NCI-H187 (cell line): ENCODE measurements at regions not wholly inside any gene's neighbourhood (a gene's known extent, or its start where the extent isn't known, plus 50 kb on each side); places are given as distances from the start of the nearest gene placed in this dataset.
"Not testable (repeated sequence)": the region's sequence is repeated elsewhere in the genome, so short reads cannot be mapped to it uniquely, and the experiment has no call there.

Source experiments
- DNase-seq, 2 experiments: peaks; one replicate each; lab custom pipeline; 2025; lab: John Stamatoyannopoulos, UW

DNA sequence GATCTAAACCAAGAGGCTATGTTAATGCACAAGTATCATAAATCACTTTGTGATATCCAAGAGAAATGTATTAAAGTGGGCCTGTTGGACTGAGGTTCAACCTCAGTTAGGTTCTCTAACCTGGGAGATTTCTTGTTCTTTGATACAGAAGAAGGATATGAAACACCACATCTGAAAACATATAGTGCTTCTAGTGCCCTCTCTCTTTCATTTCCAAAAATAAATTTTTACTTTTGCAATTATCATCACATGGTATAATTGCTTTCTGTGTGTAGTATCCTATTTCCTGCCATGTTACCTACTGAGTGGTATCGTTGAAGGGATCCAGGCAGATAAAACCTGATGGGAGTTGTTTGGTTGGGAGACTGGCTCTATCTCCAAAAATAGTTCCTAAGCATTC is 264.9 kb downstream of the CCER1 start:
- DNase-seq, result no peak

DNA sequence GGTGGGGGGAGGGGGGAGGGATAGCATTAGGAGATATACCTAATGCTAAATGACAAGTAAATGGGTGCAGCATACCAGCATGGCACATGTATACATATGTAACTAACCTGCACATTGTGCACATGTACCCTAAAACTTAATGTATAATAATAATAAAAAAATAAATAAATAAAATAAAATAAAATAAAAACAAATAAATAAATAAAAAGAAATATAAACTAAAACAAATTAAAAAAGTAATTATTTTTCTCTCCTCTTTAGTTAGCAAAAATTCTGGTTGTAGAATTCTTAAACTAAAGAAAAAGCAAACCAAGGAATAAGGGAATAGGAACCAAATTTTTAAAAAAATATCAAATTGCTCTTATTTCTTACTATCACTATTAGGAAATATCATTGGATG is 267.3 kb downstream of the CCER1 start:
- DNase-seq, result not testable (repeated sequence)

DNA sequence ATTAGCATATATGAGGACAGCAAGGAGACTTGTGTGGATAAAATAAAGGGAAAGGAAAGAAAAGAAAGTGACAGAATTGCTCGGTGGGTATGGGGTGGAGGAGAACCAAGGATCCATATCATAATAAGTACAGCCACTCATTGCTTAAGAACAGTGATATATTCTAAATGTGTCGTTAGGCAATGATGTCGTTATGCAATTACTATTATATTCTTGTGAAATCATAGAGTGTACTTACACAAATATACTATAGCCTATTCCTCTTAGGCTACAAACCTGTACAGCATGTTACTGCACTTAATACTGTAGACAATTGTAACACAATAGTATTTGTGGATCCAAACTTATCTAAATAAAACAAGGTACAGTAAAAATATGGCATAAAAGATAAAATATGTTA is 271.1 kb downstream of the CCER1 start:
- no peak for DNase-seq

DNA sequence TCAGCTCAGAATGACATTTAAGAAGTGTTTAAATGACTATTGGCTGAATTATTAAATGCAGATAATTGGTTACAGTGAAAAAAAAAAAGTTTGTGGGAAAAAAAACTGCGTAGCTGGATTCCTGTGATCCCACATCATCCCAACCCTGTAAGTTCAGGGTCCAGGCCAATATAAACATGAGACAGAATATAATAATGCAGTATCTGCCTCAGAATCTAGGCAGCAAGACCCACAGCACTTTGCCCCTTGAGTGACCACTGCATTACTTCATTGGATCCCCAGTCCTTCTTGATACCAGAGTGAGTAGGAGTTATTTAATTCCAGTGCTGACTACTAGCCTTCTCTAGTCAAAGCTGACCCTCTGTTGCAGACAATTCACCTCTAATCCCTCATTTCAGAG is 272.6 kb downstream of the CCER1 start:
- no peak for DNase-seq

DNA sequence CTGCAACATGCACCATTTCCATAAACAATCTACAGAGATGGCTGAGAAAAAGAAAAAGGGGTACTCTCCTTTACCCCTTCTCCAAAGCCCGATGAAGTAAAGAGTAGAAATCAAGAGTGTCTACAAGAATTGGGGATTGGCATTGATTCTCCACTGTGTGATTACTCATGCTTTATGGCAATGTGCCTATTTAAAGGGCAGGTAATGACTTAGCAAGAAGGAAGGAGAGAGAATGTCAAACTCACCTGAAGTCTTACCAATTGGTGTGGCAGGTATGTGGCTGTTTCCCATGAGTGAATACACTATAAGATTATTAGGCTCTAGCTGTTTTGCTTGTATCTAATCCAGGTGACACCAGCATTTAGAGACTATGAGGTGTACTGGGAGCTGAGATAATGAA is 275.3 kb downstream of the CCER1 start:
- DNase-seq, result no peak

DNA sequence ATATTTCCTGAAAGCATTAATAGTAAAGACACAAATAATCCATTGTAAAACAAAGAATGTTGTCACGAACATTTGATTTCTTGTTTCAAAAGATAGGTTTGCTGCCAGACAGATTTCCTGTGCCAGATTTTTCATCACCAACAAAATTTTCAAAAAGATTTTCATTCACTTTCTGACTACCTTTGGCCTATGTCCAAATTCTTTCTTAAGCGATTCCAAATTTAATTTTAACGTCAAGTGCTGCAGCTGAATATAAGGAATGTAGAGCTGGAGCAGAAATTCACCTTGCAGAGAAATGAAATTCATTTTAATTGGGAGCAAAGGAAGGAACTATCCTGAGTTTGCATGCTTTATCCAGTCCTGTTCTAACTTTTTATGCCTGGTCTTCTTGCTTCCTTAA is 277.4 kb downstream of the CCER1 start:
- DNase-seq, result no peak

DNA sequence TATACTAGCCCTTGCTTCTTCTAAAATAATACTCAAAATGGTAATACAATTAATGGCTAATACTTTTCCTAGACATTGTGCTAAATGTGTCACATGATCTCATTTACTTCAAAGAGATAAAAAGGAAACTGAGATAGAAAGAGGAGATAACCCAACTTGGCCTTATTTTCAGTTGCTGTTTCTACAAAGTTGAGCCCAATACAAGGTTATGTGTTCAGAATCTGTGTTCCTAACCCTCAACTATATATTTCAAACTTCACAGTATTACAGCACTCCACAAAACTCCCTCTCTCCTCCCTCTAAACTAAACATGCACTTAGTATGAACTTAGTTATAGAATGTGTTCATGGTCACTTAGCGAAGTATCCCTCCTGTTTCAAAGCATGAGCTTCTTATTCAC is 277.9 kb downstream of the CCER1 start:
- DNase-seq, result no peak

DNA sequence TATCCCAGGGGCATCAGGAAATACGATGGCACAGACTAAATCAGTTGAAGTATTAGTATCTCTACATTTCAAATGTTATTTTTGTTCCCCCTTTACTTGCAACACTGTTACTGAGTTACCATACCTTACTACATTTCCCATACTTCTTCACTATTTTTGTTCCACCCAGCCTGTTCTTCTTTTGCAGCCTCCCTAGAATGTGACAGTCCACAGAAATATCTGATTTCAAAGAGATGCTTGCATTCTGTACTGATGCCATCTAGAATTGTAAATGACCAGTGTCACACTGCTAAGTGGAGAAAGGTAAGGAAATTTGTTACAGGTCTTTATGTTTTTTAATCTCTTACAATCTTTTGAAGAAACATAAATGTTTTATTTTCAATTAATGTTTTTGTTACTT is 279.9 kb downstream of the CCER1 start:
- DNase-seq, result no peak

DNA sequence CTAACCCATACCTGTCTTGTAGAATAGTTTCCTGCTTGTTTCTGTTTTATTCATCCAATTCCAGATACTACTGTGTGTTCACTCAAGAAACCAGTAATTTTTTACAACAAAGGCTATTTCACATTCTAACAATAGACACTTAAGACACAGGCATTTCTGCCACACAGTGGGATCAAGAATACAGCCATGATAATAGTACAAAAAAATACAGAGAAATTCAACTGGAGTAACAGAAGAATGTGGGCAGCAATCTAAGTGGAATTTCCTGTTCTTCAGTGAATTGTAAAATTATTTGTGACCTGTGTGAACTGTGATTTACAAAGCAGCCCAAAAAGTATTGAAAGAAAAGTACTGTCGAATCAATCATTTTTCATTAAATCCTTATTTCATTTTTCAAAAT is 282.9 kb downstream of the CCER1 start:
- no peak for DNase-seq

DNA sequence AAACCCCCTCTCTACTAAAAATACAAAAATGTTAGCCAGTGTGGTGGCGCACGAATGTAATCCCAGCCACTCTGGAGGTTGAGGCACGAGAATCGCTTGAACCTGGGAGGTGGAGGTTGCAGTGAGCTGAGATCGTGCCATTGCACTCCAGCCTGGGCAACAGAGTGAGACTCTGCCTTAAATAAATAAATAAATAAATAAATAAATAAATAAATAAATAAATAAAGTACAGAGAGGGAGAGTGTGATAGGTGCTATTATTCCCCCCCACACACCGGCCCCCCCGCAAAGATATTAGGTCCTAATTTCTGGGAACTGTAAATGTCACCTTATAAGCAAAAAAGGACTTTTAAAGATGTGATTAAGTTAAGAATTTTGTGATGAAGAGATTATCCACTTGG is 291.0 kb downstream of the CCER1 start:
- not testable (repeated sequence) for DNase-seq

DNA sequence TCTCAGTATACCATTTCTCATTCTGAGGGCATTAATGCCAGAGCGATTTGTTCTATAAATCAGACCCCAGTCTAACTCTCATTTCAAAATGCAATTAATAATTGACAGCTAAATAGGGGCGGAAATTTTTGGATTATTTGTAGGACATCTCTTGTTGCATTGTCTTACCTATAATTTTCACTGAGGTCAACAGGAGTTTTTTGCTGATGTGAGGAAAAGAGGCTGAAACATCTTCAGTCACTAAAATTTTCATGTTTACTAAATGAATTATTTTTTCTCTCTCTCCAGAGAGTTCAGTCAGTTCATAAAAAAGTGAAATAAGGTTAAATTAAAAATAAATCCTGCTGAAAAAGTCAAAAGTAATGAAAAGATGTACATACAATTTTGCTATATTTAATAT is 295.9 kb downstream of the CCER1 start:
- DNase-seq, result no peak

DNA sequence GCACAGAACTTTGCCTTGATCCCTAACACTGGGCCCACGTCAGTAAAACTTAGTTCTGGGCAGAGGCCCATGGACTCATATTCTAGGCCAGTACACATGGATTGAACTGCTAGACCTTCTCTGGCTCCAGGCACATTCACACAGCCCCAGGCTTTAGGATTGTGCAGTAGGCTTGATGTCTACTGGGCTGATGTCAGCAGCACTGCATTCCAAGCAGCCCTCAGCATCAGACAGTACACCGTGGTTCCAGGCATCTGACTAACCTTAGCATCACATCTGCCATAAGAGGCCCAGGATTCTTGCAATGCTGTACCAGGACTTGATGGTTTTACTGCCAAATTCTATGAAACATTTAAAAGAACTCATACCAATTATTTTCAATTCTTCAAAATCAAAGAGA is 301.9 kb downstream of the CCER1 start:
- DNase-seq, result no peak

DNA sequence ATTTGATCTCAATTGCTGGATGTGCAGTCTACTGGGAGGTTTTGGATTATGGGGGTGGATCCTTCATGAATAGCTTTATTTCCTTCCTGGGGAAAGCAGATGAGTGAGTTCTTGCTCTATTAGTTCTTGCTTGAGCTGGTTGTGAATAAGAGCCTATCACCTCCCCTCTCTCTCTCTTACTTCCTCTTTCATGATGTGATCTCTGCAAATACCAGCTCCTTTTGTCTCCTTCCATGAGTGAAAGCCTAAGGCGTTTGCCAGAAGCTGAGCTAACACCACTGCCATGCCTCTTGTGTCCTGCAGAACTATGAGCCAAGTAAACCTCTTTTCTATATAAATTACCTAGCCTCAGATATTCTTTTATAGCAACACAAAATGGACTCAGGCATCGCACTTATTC is 302.7 kb downstream of the CCER1 start:
- no peak for DNase-seq

DNA sequence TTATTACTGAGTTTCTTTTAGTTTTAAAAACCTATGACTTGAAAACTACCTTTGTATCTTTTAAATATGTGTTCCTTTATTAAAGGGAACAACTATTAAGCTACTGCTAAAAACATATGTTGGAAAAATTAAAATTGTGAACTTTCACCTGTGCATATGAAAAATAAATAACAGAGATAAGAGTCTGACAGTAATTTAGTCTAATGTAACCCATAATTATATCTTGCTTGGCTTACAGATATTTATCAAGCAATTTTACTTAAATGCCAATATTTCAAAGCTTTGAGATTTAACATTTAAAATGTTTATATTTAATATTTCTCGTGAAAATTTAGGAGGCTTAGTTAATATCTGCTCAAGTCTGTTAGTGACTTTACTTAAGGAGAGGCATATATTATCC is 309.8 kb downstream of the CCER1 start:
- no peak for DNase-seq

DNA sequence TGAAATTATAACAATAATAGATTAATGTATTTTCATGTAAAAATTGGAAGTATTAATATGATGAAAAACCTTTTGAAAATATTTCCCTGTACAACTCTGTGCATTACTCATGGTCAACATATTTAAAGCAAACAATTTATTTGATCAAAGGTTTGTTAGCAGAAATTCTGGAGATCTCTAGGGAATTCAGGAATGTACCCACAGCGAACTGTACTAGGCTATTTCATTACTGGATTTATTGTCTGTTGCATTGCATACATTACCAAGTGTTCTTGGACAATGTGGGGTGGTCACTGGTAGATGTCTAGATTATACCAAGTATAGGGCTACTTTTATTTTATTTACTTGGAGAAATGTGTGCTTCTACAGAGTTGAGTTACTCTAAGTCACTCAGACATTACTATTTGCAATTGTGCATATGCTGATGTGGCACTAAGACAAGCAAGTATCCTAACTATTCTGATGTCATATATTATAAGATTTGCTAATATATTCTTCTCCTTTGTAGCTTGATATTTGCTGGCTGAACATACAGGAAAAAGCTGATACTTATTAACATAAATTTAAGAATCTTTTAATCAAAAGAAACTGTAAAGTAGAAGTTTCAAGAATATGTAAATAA is 323.3 kb downstream of the CCER1 start:
- no peak for DNase-seq

DNA sequence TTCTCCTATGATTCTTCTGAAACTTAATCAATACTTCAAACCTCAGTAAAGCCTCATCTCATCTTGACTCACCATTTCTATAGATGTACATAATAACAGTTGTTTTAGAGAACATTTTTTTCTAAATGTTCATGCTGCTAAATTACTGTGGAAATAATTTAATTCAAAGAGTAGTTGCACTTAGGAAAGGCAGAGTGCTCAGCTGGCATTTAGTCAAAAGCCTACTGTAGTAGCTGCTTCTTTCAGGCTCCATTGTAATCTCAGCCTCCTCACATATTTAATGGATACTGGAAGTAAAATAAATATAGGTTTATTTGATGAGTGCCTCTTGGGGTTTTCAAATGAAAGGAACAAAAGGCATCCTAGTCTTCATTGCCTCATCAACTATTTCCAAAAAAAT is 325.0 kb downstream of the CCER1 start:
- DNase-seq, result peak; percentile 10 to 28

DNA sequence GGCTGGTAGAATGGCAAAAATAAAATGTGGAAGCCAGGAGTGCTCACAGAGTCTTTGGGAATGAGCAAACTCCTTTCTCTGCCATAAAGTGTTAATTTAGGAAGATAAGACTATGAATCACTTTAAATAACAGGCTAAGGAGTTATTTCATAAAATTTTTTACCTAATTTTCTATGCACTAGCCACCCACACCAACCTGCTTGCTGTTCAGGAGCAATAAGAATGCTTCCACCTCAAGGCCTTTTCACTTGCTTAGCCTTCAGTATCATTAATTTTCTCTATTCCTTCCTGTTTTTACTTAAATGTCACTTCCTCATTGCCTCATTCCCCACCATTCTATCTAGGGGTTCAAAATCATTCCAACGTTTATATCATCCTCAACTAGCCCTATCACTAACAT is 326.8 kb downstream of the CCER1 start:
- DNase-seq, result no peak

DNA sequence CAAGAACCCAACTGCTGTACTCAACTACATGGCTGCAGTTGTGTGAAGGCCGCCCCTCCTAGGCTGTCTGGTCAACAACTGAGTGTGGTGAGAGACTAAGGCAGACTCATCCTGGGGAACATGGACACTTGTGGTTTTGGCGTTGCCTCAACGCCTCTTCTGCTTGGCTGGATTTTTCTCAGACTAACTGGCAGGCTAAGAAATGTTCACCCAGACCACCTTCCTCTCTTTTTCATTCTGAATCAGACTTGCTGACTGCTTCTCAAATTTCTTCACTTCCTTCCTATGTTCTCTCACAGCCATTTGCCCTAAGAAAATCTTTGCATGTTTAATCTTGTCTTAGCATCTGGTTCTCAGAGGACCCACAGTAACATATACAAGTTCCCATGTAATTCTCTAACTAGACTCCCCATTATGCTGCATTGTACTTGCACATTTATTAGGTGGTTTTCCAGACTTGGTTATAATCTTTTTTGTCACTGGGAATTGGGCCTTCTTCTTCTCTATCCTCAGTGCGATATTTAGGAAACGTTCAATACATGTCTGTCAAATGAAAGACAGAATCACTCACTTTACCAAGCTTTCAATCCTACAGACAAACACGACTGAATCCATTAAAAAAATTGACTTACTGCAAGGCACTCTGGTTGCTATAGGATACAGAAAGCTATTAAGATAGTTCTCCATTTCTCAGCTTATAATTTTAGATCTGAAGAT is 327.6 kb downstream of the CCER1 start:
- DNase-seq, result no peak

DNA sequence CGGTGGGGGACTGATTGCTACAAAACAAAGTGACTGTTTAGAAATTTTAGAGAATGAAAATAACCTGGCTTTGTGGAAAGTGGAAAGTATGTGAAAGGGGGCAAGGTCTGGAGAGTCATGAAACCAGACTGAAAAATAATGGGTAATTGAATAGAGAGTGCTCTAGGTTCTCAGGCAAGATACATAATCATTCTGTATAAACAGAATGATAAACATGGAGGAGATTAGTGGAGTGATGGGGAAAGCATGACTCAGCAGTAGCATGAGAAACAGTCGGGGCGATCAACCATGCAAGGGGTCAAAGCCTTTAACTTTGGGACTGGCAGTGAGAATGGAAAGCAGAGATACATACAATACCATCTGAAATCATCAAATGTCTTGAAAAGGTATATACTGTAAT is 332.5 kb downstream of the CCER1 start:
- DNase-seq, result no peak

DNA sequence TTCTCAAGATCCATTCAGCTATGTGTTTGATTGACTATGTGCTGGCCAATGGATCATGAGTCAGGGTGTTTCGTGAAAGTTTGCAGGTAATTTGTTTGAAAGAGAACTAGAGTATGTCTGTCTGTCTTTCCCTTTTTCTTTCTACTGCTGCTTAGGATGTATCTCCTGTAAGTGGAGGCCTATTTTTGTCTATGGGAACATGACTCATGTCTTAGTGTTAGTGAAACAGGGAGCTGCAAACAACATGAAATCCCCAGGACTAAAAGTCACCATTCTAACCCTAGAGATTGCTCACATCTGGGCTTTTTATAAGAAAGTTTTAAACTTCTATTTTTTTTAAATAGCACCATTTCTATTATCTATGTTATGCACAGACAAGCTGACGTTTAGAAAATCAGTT is 333.0 kb downstream of the CCER1 start:
- DNase-seq, result no peak

DNA sequence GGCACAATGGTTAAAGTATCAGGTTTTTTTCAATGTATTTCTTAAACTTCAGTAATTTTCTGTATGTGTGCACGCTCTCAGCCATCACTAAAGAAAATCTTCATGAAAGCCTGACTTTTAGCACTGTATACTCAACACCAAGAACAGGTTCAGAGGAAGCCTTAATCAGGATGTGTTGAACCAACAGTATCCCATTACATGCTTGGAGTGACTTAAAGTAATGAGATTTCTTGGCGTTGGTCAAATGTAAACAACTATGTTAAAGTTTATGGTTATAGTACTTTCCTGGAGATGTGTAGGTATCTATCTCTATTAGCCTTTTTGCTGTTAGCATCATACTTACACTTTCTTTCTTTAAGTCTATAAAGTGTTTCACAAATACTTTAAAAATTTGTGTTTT is 335.0 kb downstream of the CCER1 start:
- no peak for DNase-seq

DNA sequence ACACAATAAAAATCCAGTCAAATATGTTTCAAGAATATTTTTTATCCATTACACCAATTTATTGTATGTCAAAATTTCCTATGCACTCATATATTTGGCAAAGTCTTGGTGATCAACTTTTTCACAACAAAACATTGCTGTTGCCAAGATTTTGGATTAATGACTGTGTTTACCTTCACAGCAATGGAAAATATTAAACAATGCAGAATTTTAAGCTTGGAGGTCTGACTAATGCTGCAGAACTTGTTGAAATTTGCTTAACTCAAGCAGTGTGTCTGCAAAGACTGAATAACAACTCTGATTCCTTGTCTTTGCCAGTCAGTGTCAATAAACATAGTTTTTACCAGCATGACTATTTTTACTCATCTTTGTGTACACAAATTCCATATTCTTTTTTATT is 336.4 kb downstream of the CCER1 start:
- no peak for DNase-seq

DNA sequence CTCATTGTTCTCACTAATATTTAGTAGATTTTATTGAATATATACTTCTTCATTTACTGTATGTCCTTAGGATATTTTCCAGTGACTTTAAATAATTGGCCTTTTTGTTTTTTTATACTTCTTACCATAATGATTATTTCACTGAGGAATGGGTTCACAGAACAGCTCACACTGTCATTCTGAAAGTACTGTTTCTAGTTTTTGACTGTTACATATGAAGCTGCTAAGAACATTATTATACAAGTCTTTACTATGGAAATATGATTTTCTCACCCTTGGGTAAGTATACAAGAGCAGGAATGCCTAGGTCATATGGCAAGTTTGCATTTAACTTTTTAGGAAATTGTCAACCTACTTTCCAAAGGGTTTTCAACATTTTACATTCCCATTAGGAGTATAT is 343.1 kb downstream of the CCER1 start:
- DNase-seq, result no peak

DNA sequence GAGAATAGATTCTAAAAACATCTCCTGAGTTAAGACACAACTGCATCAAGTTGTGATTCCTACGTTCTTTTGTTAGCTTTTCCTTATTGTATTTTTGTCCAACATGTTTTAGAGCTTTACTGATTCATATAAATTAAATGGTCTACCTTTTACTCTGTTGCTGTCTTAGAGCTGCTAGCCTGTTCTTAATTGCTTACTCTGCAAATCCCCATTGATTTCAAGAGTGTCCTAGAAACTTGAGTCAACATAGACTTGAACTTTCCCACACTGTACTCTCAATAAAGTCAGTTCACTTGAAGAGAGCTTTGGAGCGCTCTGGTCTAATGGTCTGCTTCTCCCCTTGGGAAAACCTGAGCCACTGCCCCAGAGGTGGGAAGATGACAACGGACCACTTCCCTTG is 343.9 kb downstream of the CCER1 start:
- no peak for DNase-seq
